Right kidney (tissue), 1 donor: ENCODE measurements at regions not wholly inside any gene's neighbourhood (a gene's known extent, or its start where the extent isn't known, plus 50 kb on each side); places are given as distances from the start of the nearest gene placed in this dataset.
"Not testable (repeated sequence)": the region's sequence is repeated elsewhere in the genome, so short reads cannot be mapped to it uniquely, and the experiment has no call there.

Source experiments
- DNase-seq: peaks from one replicate; pipeline ENCODE4 v3.0.0-alpha.2; 2016

GRCh38 chr11:25766332-25767015, 565.5 kb upstream of the ANO3 start:
- DNase-seq, result no peak

DNA sequence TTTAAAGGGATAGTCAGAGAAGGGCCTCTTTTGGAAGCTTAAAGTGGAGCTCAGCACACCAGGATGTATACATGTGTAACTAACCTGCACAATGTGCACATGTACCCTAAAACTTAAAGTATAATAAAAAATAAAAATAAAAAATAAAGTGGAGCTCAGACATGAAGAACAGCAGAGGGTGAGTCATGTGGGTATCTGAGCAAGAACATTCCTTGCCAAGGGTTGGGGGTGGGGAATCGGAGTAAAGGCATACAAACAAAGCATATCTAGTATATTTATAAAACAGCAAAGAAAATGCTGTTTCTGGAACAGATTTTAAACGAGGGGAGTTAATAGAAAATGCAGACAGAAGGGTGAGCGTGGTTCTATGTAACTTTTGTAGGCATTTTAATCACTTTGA, 562.6 kb upstream of the ANO3 start:
- DNase-seq, result no peak

GRCh38 chr11:25771605-25772004, 560.3 kb upstream of the ANO3 start:
- DNase-seq, result no peak

- no peak for DNase-seq
These were observed 556.3 kb upstream of the ANO3 start for GRCh38 chr11:25775603-25776002.

DNA sequence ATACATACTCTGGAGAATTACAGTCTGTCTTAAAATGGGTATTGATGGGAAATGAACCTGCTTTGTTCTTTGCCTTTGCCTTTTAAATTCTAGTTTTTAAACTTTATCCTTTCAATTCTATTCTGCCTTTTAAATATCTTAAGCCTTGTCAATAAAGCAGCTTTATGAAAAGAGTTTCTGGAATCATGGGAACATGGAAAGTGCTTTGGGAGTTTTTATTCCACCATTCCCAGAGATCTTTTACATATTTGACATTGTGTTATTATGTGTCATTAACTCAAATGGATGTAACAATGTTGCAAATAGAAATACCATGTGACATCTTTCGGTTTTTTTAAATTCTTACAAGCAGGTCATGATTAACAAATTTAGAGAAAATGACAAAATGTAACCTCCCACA, 555.7 kb upstream of the ANO3 start:
- DNase-seq, result no peak

GRCh38 chr11:25777343-25777742, 554.6 kb upstream of the ANO3 start:
- no peak for DNase-seq

GRCh38 chr11:25779033-25779432, 552.9 kb upstream of the ANO3 start:
- no peak for DNase-seq

- no peak for DNase-seq
These were observed 544.5 kb upstream of the ANO3 start for GRCh38 chr11:25787416-25787815.

DNA sequence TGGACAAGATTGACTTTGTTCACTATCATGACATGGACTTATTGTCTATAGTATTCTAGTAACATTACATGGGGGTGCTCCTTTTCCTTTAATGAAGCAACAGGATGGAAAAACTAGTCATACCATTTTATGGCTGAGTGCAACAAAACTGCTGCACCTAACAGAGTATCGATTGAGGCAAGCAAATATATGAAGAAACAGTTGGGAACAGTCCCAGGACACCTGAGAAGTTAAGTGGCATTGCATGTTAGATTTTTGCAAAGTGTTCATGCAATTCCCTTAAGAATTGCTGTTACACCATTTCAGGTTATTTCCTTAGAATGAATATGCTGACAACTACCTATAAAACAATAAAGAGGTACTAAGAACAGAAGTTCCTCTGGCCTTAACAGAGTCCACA, 541.5 kb upstream of the ANO3 start:
- DNase-seq, result no peak

DNA sequence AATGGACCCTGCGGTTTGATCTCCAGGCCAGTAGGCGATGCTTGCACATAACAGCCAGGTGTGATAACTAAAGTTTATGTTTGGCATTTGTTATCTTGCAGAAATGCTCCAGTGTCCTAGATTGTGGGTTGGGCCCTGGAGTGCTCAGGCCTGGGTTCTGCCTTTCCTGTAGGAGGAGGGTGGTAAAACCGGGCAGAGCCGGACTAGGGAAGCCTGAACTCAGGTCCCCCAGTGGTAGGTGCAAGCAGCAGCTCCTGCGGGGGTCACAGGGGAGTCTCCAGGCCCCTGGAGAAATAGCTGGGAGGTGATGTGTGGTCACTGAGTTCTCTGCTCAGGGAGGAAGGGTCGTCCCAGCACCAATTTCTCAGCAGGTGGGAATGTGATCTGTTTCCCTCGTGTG, 538.3 kb upstream of the ANO3 start:
- DNase-seq, result no peak

- DNase-seq, result no peak
These were observed 537.1 kb upstream of the ANO3 start for GRCh38 chr11:25794804-25795203.

- no peak for DNase-seq
These were observed 515.5 kb upstream of the ANO3 start for GRCh38 chr11:25816411-25816810.

DNA sequence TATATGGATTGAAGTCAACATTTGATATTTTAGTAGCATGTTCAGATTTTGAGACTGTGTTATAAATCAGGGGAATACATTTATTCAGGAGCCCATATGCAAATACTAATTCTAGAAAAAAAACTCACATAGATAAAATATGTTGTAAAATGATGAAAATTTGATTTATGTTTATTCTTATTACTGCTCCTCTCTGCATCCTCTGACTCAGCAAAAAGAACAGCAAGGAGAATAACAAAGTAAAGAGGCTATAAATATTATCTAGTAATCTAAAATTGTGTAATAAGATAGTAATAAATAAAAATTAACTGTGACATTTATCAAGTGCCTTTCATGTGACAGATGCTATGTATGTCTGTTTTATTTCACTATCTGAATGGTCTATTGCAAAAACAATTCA, 507.2 kb upstream of the ANO3 start:
- DNase-seq, result no peak

DNA sequence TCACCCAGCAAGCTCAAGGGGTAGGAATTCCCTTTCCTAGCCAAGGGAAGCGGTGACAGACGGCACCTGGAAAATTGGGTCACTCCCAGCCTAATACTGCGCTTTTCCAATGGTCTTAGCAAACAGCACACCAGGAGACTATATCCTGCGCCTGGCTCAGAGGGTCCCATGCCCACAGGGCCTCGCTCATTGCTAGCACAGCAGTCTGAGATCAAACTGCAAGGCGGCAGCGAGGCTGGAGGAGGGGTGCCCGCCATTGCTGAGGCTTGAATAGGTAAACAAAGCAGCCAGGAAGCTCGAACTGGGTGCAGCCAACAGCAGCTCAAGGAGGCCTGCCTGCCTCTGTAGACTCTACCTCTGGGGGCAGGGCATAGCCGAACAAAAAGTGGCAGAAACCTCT, 500.4 kb upstream of the ANO3 start:
- DNase-seq, result not testable (repeated sequence)

GRCh38 chr11:25838918-25839625, 492.9 kb upstream of the ANO3 start:
- no peak for DNase-seq

- DNase-seq, result no peak
These were observed 487.1 kb upstream of the ANO3 start for GRCh38 chr11:25844811-25845210.

DNA sequence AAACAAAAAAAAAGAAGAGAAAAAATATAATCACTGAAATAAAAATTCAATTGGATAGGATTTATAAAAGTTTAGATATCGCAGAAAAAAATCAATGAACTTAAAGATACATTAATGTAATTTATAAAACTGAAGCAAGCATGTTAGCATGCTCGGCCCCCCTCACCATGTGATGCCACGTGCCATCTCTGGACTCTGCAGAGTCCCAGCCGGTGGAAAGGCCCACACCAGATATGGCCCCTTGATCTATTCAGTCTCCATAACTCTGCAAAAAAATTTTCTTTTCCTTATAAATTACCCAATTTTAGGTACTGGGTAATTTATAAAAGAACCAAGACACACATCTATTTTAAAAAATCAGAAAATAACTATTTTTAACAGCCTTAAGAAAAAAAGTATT, 476.0 kb upstream of the ANO3 start:
- DNase-seq, result no peak

GRCh38 chr11:25859776-25860175, 472.2 kb upstream of the ANO3 start:
- DNase-seq, result no peak

- DNase-seq, result peak; percentile 12
These were observed 471.1 kb upstream of the ANO3 start for GRCh38 chr11:25860677-25861450.

GRCh38 chr11:25862159-25862558, 469.8 kb upstream of the ANO3 start:
- no peak for DNase-seq

GRCh38 chr11:25863986-25864385, 467.9 kb upstream of the ANO3 start:
- no peak for DNase-seq

GRCh38 chr11:25876456-25876965, 455.4 kb upstream of the ANO3 start:
- no peak for DNase-seq

- DNase-seq, result no peak
These were observed 445.9 kb upstream of the ANO3 start for GRCh38 chr11:25886036-25886435.
